ENCODE measurements at regions not wholly inside any gene's neighbourhood (a gene's known extent, or its start where the extent isn't known, plus 50 kb on each side); places are given as distances from the start of the nearest gene placed in this dataset.

DNA sequence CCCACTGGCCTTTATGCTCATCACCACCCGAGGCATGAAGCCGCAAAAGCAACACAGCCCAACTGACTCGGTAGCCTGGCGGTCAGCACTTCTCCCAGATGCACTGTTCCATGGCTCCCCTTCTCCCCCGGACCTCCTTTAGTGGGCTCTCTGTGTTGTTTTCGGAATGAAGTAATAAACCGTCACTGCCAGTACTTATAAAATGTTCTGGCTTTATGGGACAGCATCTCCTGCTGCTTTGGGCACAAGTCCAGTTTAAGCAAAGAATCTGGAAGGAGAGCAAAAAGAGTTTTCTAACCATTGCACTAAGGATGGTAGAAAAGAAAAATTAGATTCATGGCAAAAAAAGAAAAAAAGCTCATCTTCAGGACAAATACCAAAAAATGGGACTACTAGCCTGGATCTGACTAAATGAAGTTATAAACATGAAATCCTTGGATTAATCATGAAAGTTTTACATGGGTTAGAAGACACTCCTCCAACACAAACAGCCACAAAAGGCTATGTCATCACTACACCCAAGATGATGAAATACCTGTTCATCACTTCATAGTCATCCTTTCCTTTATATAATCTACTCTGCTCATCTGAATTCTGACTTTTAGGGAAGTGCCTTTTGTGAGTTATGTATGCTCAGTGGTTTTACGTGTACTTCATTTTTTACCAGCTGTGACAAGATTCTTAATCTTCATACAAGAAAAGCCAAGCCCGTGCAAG, 89.5 kb upstream of the UBE2E2 start:
- Histone ChIP-seq H2BK120ac (ENCODE audit: low read depth, low read length) (no peak overlapping the region), H2AFZ (ENCODE audit: low read length) (no peak overlapping the region), H3K9ac (ENCODE audit: low read depth, low read length, poor library complexity) (no peak overlapping the region), H3K79me1 (ENCODE audit: low read depth, low read length) (no peaks in the 10 kb centered on the region), H4K91ac (ENCODE audit: low read depth, low read length, poor library complexity) (no peak overlapping the region), H3K4me2 (ENCODE audit: insufficient read depth, low read length, poor library complexity, severe bottlenecking) (no peak overlapping the region), H3K27me3 (ENCODE audit: control insufficient read depth in 3 of 3, insufficient read depth in 3 of 3, low read depth in 1 of 3, low read length in 3 of 3) (no peaks in the 10 kb centered on the region), H3K36me3 (replicated peaks in 1 of 2; ENCODE audit: control insufficient read depth in 2 of 2, insufficient read depth in 2 of 2, low read length in 2 of 2) (no peaks in the 10 kb centered on the region), H2BK5ac (ENCODE audit: low read length) (no peak overlapping the region), H3K4ac (ENCODE audit: low read length) (no peak overlapping the region), H3K23ac (ENCODE audit: low read depth, low read length, poor library complexity) (no peak overlapping the region), H3K14ac (ENCODE audit: low read length) (no peak overlapping the region), H4K8ac (ENCODE audit: low read depth, low read length) (no peak overlapping the region), H3K27ac (replicated peaks; ENCODE audit: low read length) (no peak overlapping the region), H3K4me1 (ENCODE audit: control insufficient read depth in 2 of 2, insufficient read depth in 1 of 2, low read depth in 1 of 2, low read length in 2 of 2) (peaks cover 0 to 4% of the 10 kb centered on the region in 2 donors), H3K9me3 (replicated peaks in 1 of 2; ENCODE audit: control insufficient read depth in 2 of 2, insufficient read depth in 1 of 2, low read depth in 1 of 2, low read length in 2 of 2) (no peaks in the 10 kb centered on the region), H2BK12ac (ENCODE audit: low read length) (no peak overlapping the region), H2AK5ac (ENCODE audit: low read depth, low read length) (no peak overlapping the region), H2BK15ac (ENCODE audit: low read length) (no peak overlapping the region), H3K18ac (ENCODE audit: low read length) (no peak overlapping the region), H3K4me3 (ENCODE audit: low read length in 2 of 2) (no peak overlapping the region)
- DNase-seq (ENCODE audit: low spot score): no peak
- WGBS, 2 donors (ENCODE audit: extremely low coverage in 2 of 2, insufficient read length in 2 of 2, insufficient replicate concordance in 1 of 2): no CpG with 5 or more reads among the region's 9 CpGs

DNA sequence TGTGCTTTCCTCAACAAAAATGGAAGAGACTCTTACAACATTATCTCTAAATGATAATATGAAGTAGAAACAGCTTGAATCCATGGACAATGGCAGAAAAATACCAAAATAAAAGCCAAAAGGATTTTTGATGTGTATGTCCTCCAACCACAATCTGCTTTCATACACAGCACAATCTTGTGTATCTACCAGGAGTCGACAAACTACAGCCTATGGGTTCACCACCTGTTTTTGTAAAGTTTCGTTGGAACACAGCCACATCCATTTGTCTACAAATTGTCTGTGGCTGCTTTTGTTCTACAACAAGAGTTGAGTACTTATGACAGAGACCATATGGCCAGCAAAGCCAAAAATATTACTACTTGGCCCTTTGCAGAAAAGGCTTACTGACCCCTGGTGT, 88.7 kb upstream of the UBE2E2 start:
- H3K4me1 ChIP-seq (ENCODE audit: control insufficient read depth in 2 of 2, insufficient read depth in 1 of 2, low read depth in 1 of 2, low read length in 2 of 2): peaks cover 0 to 4% of the 10 kb centered on the region in 2 donors
- no peak overlapping the region for H2BK5ac ChIP-seq (ENCODE audit: low read length)
- H3K4me3 ChIP-seq (ENCODE audit: low read length in 2 of 2): no peak overlapping the region
- no peak overlapping the region for H2BK15ac ChIP-seq (ENCODE audit: low read length)
- no peak overlapping the region for H2BK120ac ChIP-seq (ENCODE audit: low read depth, low read length)
- H3K36me3 ChIP-seq (replicated peaks in 1 of 2; ENCODE audit: control insufficient read depth in 2 of 2, insufficient read depth in 2 of 2, low read length in 2 of 2): no peaks in the 10 kb centered on the region
- no peak overlapping the region for H3K14ac ChIP-seq (ENCODE audit: low read length)
- H3K79me1 ChIP-seq (ENCODE audit: low read depth, low read length): no peaks in the 10 kb centered on the region
- H3K23ac ChIP-seq (ENCODE audit: low read depth, low read length, poor library complexity): no peak overlapping the region
- H3K9me3 ChIP-seq (replicated peaks in 1 of 2; ENCODE audit: control insufficient read depth in 2 of 2, insufficient read depth in 1 of 2, low read depth in 1 of 2, low read length in 2 of 2): no peaks in the 10 kb centered on the region
- no peak overlapping the region for H4K91ac ChIP-seq (ENCODE audit: low read depth, low read length, poor library complexity)
- no peak overlapping the region for H3K4me2 ChIP-seq (ENCODE audit: insufficient read depth, low read length, poor library complexity, severe bottlenecking)
- no peak overlapping the region for H2BK12ac ChIP-seq (ENCODE audit: low read length)
- no peak for DNase-seq (ENCODE audit: low spot score)
- H3K4ac ChIP-seq (ENCODE audit: low read length): no peak overlapping the region
- H4K8ac ChIP-seq (ENCODE audit: low read depth, low read length): no peak overlapping the region
- no peak overlapping the region for H3K27ac ChIP-seq (replicated peaks; ENCODE audit: low read length)
- WGBS, 2 donors (ENCODE audit: extremely low coverage in 2 of 2, insufficient read length in 2 of 2, insufficient replicate concordance in 1 of 2): no CpG with 5 or more reads among the region's 2 CpGs
- no peak overlapping the region for H3K9ac ChIP-seq (ENCODE audit: low read depth, low read length, poor library complexity)
- no peaks in the 10 kb centered on the region for H3K27me3 ChIP-seq (ENCODE audit: control insufficient read depth in 3 of 3, insufficient read depth in 3 of 3, low read depth in 1 of 3, low read length in 3 of 3)
- H2AFZ ChIP-seq (ENCODE audit: low read length): no peak overlapping the region
- no peak overlapping the region for H2AK5ac ChIP-seq (ENCODE audit: low read depth, low read length)
- no peak overlapping the region for H3K18ac ChIP-seq (ENCODE audit: low read length)

DNA sequence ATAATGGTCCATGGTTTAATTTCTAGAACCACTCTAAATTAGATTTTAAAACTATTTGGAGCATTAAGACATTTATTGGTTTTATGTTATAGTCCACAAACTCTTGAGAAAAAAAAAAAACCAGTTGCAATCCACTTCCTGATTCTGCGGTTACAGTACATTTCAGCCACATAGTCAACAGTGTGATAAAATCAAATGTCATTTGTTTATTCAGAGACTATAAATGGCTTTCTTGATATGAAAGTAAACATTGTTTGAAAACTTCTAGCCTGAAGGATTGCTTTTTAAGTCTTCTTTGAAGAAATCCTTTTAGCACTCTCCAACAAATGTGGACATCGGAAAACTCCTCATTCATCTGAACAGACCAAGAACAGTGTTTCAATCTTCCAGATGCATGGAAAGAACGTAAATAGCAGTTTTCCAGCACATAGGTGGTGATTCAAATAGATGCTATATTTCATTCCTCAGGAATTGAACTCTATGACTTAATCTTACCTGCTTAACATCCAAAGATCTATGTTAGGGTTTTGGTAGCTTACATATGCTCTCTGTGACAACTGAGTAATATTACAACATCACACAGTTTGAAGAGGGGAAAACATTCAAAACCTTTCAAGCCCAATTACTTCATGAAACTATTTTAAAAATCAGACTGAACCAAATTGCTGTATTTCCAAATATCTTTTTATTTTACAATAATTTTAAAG, 87.8 kb upstream of the UBE2E2 start:
- DNase-seq (ENCODE audit: low spot score): no peak
- H3K9me3 ChIP-seq (replicated peaks in 1 of 2; ENCODE audit: control insufficient read depth in 2 of 2, insufficient read depth in 1 of 2, low read depth in 1 of 2, low read length in 2 of 2): no peaks in the 10 kb centered on the region
- H2BK5ac ChIP-seq (ENCODE audit: low read length): no peak overlapping the region
- H3K18ac ChIP-seq (ENCODE audit: low read length): no peak overlapping the region
- no peaks in the 10 kb centered on the region for H3K36me3 ChIP-seq (replicated peaks in 1 of 2; ENCODE audit: control insufficient read depth in 2 of 2, insufficient read depth in 2 of 2, low read length in 2 of 2)
- no peak overlapping the region for H4K8ac ChIP-seq (ENCODE audit: low read depth, low read length)
- WGBS, 2 donors (ENCODE audit: extremely low coverage in 2 of 2, insufficient read length in 2 of 2, insufficient replicate concordance in 1 of 2): no CpG with 5 or more reads among the region's 3 CpGs
- H3K4ac ChIP-seq (ENCODE audit: low read length): no peak overlapping the region
- no peak overlapping the region for H2BK12ac ChIP-seq (ENCODE audit: low read length)
- H3K4me3 ChIP-seq (ENCODE audit: low read length in 2 of 2): no peak overlapping the region
- H2AFZ ChIP-seq (ENCODE audit: low read length): no peak overlapping the region
- no peak overlapping the region for H3K23ac ChIP-seq (ENCODE audit: low read depth, low read length, poor library complexity)
- no peaks in the 10 kb centered on the region for H3K79me1 ChIP-seq (ENCODE audit: low read depth, low read length)
- no peak overlapping the region for H4K91ac ChIP-seq (ENCODE audit: low read depth, low read length, poor library complexity)
- no peak overlapping the region for H3K14ac ChIP-seq (ENCODE audit: low read length)
- H2BK120ac ChIP-seq (ENCODE audit: low read depth, low read length): no peak overlapping the region
- peaks cover 0 to 4% of the 10 kb centered on the region in 2 donors for H3K4me1 ChIP-seq (ENCODE audit: control insufficient read depth in 2 of 2, insufficient read depth in 1 of 2, low read depth in 1 of 2, low read length in 2 of 2)
- no peak overlapping the region for H3K27ac ChIP-seq (replicated peaks; ENCODE audit: low read length)
- H3K9ac ChIP-seq (ENCODE audit: low read depth, low read length, poor library complexity): no peak overlapping the region
- H2BK15ac ChIP-seq (ENCODE audit: low read length): no peak overlapping the region
- H2AK5ac ChIP-seq (ENCODE audit: low read depth, low read length): no peak overlapping the region
- H3K27me3 ChIP-seq (ENCODE audit: control insufficient read depth in 3 of 3, insufficient read depth in 3 of 3, low read depth in 1 of 3, low read length in 3 of 3): no peaks in the 10 kb centered on the region
- no peak overlapping the region for H3K4me2 ChIP-seq (ENCODE audit: insufficient read depth, low read length, poor library complexity, severe bottlenecking)

DNA sequence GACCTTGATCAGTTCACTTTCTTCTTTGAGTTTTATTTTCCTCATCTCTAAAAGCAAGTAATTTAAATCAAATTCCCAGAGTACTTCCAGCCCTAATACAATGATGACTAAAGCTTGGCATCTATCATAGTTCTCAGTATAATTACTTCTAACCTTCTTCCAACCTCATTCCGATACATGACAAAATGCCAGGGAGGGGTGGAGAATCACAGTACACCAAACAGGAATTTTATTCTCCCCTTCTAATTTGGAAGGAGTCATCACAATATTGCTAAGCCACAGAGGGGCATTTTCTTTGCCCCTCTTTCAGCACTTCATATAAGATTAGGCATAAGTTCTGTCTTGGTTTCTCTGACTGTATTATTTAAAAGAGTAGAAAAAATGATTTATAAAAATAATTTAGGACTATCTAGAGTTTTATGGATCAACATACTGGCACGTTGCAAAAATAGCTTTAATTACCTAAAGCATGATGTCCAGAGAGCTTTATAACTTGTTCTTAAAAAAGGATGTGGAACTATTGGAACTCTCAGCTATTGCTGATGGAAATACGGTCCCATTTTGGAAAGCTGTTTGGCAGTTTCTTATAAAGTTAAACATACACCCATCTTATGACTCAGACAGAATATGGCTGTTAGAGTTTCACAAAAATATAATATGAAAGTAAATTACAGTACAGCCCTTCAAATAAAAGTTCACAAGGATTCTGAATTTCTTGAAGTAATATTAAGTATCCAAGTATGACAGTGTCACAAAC, 86.9 kb upstream of the UBE2E2 start:
- no CpG with 5 or more reads among the region's 3 CpGs for WGBS, 2 donors (ENCODE audit: extremely low coverage in 2 of 2, insufficient read length in 2 of 2, insufficient replicate concordance in 1 of 2)
- H3K14ac ChIP-seq (ENCODE audit: low read length): no peak overlapping the region
- H3K18ac ChIP-seq (ENCODE audit: low read length): no peak overlapping the region
- no peak overlapping the region for H3K4ac ChIP-seq (ENCODE audit: low read length)
- H2AK5ac ChIP-seq (ENCODE audit: low read depth, low read length): no peak overlapping the region
- no peaks in the 10 kb centered on the region for H3K36me3 ChIP-seq (replicated peaks in 1 of 2; ENCODE audit: control insufficient read depth in 2 of 2, insufficient read depth in 2 of 2, low read length in 2 of 2)
- H2BK15ac ChIP-seq (ENCODE audit: low read length): no peak overlapping the region
- H3K27me3 ChIP-seq (ENCODE audit: control insufficient read depth in 3 of 3, insufficient read depth in 3 of 3, low read depth in 1 of 3, low read length in 3 of 3): no peaks in the 10 kb centered on the region
- DNase-seq (ENCODE audit: low spot score): no peak
- H2BK5ac ChIP-seq (ENCODE audit: low read length): no peak overlapping the region
- H3K9ac ChIP-seq (ENCODE audit: low read depth, low read length, poor library complexity): no peak overlapping the region
- H2BK120ac ChIP-seq (ENCODE audit: low read depth, low read length): no peak overlapping the region
- no peak overlapping the region for H2AFZ ChIP-seq (ENCODE audit: low read length)
- no peak overlapping the region for H3K4me2 ChIP-seq (ENCODE audit: insufficient read depth, low read length, poor library complexity, severe bottlenecking)
- H3K9me3 ChIP-seq (replicated peaks in 1 of 2; ENCODE audit: control insufficient read depth in 2 of 2, insufficient read depth in 1 of 2, low read depth in 1 of 2, low read length in 2 of 2): no peaks in the 10 kb centered on the region
- no peak overlapping the region for H3K4me3 ChIP-seq (ENCODE audit: low read length in 2 of 2)
- H2BK12ac ChIP-seq (ENCODE audit: low read length): no peak overlapping the region
- H3K4me1 ChIP-seq (ENCODE audit: control insufficient read depth in 2 of 2, insufficient read depth in 1 of 2, low read depth in 1 of 2, low read length in 2 of 2): peaks cover 0 to 4% of the 10 kb centered on the region in 2 donors
- H3K79me1 ChIP-seq (ENCODE audit: low read depth, low read length): no peaks in the 10 kb centered on the region
- H4K8ac ChIP-seq (ENCODE audit: low read depth, low read length): no peak overlapping the region
- no peak overlapping the region for H4K91ac ChIP-seq (ENCODE audit: low read depth, low read length, poor library complexity)
- no peak overlapping the region for H3K23ac ChIP-seq (ENCODE audit: low read depth, low read length, poor library complexity)
- no peak overlapping the region for H3K27ac ChIP-seq (replicated peaks; ENCODE audit: low read length)
